SK-N-SH (cell line): ENCODE measurements at regions not wholly inside any gene's neighbourhood (a gene's known extent, or its start where the extent isn't known, plus 50 kb on each side); places are given as distances from the start of the nearest gene placed in this dataset.

Experiments used
- CTCF ChIA-PET: fragments of 300-600, 350-600 bp; formaldehyde crosslinking; extraction: SDS; loops from one replicate; lab custom pipeline; 2021; lab: Yijun Ruan, JAX
- POLR2A ChIA-PET: fragments of 350-600 bp; sonication (Branson Sonifier 250); formaldehyde crosslinking; extraction: SDS; loops from one replicate; lab custom pipeline; 2020; ENCODE audit warnings: antibody characterized with exemption, inconsistent platforms; lab: Yijun Ruan, JAX
- DNase-seq: peaks from one replicate; pipeline ENCODE4 v3.0.0; 2012
- H2AFZ ChIP-seq: fragments of 200-600 bp; sonication (generic); 2 replicates; pipeline ENCODE4 v1.8.1; 2016; ENCODE audit warnings: antibody characterized with exemption, mild to moderate bottlenecking, low read depth
- H3F3A ChIP-seq: fragments of 200-600 bp; sonication (generic); replicated peaks from 2 replicates; pipeline ENCODE3; 2016; ENCODE audit warnings: antibody characterized with exemption, mild to moderate bottlenecking; ENCODE audit not compliant: insufficient read depth
- H3K27ac ChIP-seq, 2 experiments: fragments of 200-500 bp in 1 of 2; fragments of 200-600 bp in 1 of 2; sonication (Bioruptor generic) in 1 of 2; sonication (generic), shearing (Covaris generic) in 1 of 2; 2 replicates each; pipeline versions ENCODE4 v1.5.1 to v1.6.1; 2014 to 2016; ENCODE audit warnings: low read depth in 2 of 2, inconsistent platforms in 1 of 2, low read length in 1 of 2, mild to moderate bottlenecking in 1 of 2, mixed read lengths in 1 of 2
- H3K27me3 ChIP-seq: fragments of 200-600 bp; sonication (generic), shearing (Covaris generic); 2 replicates; pipeline ENCODE4 v1.6.1; 2016; ENCODE audit warnings: mixed run types; ENCODE audit not compliant: insufficient read depth
- H3K36me3 ChIP-seq, 2 experiments: fragments of 200-500 bp in 1 of 2; fragments of 200-600 bp in 1 of 2; sonication (Bioruptor generic) in 1 of 2; sonication (generic) in 1 of 2; replicated peaks in 1 of 2; 2 replicates each; pipeline versions ENCODE3 to v1.5.1; 2014 to 2016; ENCODE audit warnings: low read length in 1 of 2, mild to moderate bottlenecking in 1 of 2; ENCODE audit not compliant: insufficient read depth in 2 of 2, control insufficient read depth in 1 of 2
- H3K4me1 ChIP-seq, 2 experiments: fragments of 200-500 bp in 1 of 2; fragments of 200-600 bp in 1 of 2; sonication (Bioruptor generic) in 1 of 2; sonication (generic), shearing (Covaris generic) in 1 of 2; 2 replicates each; pipeline versions ENCODE4 v1.5.1 to v1.6.1; 2014 to 2016; ENCODE audit warnings: low read depth in 1 of 2, low read length in 1 of 2, mixed run types in 1 of 2; ENCODE audit not compliant: insufficient read depth in 2 of 2, control insufficient read depth in 1 of 2
- H3K4me2 ChIP-seq: fragments of 200-600 bp; sonication (generic), shearing (Covaris generic); 2 replicates; pipeline ENCODE4 v1.6.1; 2017; ENCODE audit warnings: mixed run types
- H3K4me3 ChIP-seq, 2 experiments: fragments of 200-500 bp in 1 of 2; fragments of 200-600 bp in 1 of 2; sonication (Bioruptor generic) in 1 of 2; sonication (generic), shearing (Covaris generic) in 1 of 2; 2 replicates each; pipeline versions ENCODE4 v1.5.1 to v1.8.1; 2014 to 2016; ENCODE audit warnings: low read depth in 2 of 2, inconsistent platforms in 1 of 2, low read length in 1 of 2, mild to moderate bottlenecking in 1 of 2, mixed read lengths in 1 of 2, moderate library complexity in 1 of 2
- H3K79me2 ChIP-seq: fragments of 200-600 bp; sonication (generic); 2 replicates; pipeline ENCODE4 v1.8.1; 2017; ENCODE audit warnings: mild to moderate bottlenecking; ENCODE audit not compliant: insufficient read depth
- H3K9ac ChIP-seq: fragments of 200-600 bp; sonication (generic); 2 replicates; pipeline ENCODE4 v1.6.1; 2017; ENCODE audit warnings: mixed run types
- H3K9me2 ChIP-seq: fragments of 200-600 bp; sonication (generic); 2 replicates; pipeline ENCODE4 v1.6.1; 2017; ENCODE audit warnings: mixed run types
- H3K9me3 ChIP-seq: fragments of 200-600 bp; sonication (generic); 2 replicates; pipeline ENCODE4 v1.6.1; 2017; ENCODE audit warnings: mixed run types, mild to moderate bottlenecking, moderate library complexity
- H4K20me1 ChIP-seq: fragments of 200-600 bp; sonication (generic); 2 replicates; pipeline ENCODE4 v1.6.1; 2017; ENCODE audit warnings: mild to moderate bottlenecking, mixed run types; ENCODE audit not compliant: insufficient read depth
- FOXJ3 ChIP-seq: sonication (generic); formaldehyde crosslinking; IDR thresholded peaks from 2 replicates; pipeline ENCODE4 v1.5.1; 2020; ENCODE audit warnings: mild to moderate bottlenecking, missing genetic modification reagents
- JUND ChIP-seq: IDR thresholded peaks from 2 replicates; pipeline ENCODE4 v1.4.0; 2012
- NFIC ChIP-seq: IDR thresholded peaks from 2 replicates; pipeline ENCODE4 v1.4.0; 2012; ENCODE audit warnings: borderline replicate concordance
- NRF1 ChIP-seq: IDR thresholded peaks from 2 replicates; pipeline ENCODE4 v1.6.1; 2012; ENCODE audit warnings: low read depth, mild to moderate bottlenecking, low read length
- RCOR1 ChIP-seq: fragments of 150-350 bp; IDR thresholded peaks from 2 replicates; pipeline ENCODE4 v1.6.1; 2017; ENCODE audit warnings: antibody characterized with exemption, low read length
- RFX5 ChIP-seq: IDR thresholded peaks from 2 replicates; pipeline ENCODE4 v1.6.1; 2012; ENCODE audit warnings: mild to moderate bottlenecking, improper control_type of control experiment, low read length
- SIN3A ChIP-seq: IDR thresholded peaks from 2 replicates; pipeline ENCODE4 v1.6.1; 2012; ENCODE audit warnings: low read depth, mild to moderate bottlenecking, low read length, moderate library complexity, borderline replicate concordance
- TCF12 ChIP-seq: IDR thresholded peaks from 2 replicates; pipeline ENCODE4 v1.4.0; 2012
- TEAD4 ChIP-seq: IDR thresholded peaks from 2 replicates; pipeline ENCODE4 v1.4.0; 2012; ENCODE audit warnings: mild to moderate bottlenecking, borderline replicate concordance; ENCODE audit not compliant: insufficient read depth
- WGBS: methylation state at CpG from one replicate; pipeline ENCODE4 v1.1.6; 2017; ENCODE audit warnings: low lambda C conversion rate; 5-methylcytosine and 5-hydroxymethylcytosine counted together
- TF ChIP-seq, protein P1 (sequence below): fragments of 150-350 bp; IDR thresholded peaks from 2 replicates; pipeline ENCODE4 v1.6.1; 2017; ENCODE audit warnings: antibody characterized with exemption, low read length, low read depth, borderline replicate concordance
- TF ChIP-seq, protein P2 (sequence below): IDR thresholded peaks from 2 replicates; pipeline ENCODE4 v1.6.1; 2012; ENCODE audit warnings: mild to moderate bottlenecking, low read depth, low read length, moderate library complexity
- TF ChIP-seq, protein P3 (sequence below): fragments of 200-600 bp; sonication (generic); IDR thresholded peaks from 2 replicates; pipeline ENCODE4 v1.6.1; 2017; ENCODE audit warnings: antibody characterized with exemption, mild to moderate bottlenecking, moderate library complexity
- TF ChIP-seq, protein P4 (sequence below): IDR thresholded peaks from 2 replicates; pipeline ENCODE4 v1.4.0; 2012; ENCODE audit warnings: low read depth

DNA sequence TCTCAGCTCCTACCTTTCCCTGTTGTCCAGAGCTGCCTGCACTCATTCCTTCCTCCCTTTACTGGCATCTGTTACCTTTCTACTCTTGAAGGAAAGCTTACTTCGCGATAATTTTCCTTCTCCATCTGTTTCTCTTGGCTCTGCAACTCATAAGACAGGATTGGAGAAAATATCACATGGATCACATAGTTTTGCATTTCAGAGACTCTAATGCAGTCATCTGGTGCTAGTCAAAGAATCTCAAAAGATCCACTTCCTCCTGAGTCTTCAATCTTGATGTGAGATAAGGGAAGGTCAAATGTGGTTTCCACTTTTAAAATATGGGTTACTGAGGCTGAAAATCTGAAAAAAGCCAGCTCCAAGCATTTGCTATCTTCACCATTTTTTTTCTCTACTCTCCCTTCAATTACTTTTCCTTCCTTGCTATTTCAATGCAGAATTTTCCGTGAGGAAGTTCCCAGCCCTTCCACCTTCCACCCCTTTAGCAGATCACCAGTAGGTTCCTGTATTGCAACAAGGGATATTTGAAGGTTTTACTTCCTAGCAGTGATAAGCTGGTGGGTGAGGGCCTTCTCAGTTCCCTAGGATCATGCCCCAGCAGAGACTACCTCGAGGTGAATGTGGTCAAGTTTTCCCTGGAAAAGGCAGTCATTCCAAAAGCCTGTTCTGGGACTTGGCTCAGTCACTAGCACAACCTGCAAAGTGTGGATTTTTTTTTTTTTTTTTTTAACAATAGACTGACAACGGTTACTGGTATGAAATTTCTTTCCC is 62.8 kb upstream of the LRRC1 start:
- 17% methylated on average over 5 of the region's 5 CpGs for WGBS
- Histone ChIP-seq H2AFZ (no peak overlapping the region; the same call in 1 of the 2 replicates), H3K27ac (peak overlapping the region in 1 of 2 experiments; percentile 50; a peak in 1 of 4 replicates), H3K36me3 (no peaks in the 10 kb centered on the region), H3K4me3 (no peak overlapping the region), H3K79me2 (no peaks in the 10 kb centered on the region), H3K9ac (no peak overlapping the region), H3F3A (peaks cover 7% of the 10 kb centered on the region), H3K4me1 (no peaks in the 10 kb centered on the region; a peak in 2 of 4 replicates), H3K27me3 (no peaks in the 10 kb centered on the region), H4K20me1 (no peaks in the 10 kb centered on the region), H3K4me2 (peak overlapping the region; percentile 35; the same call in 1 of the 2 replicates), H3K9me2 (no peaks in the 10 kb centered on the region), H3K9me3 (no peaks in the 10 kb centered on the region)
- TF ChIP-seq TCF12 = 0 out of 2 replicates have a peak, but pooled peaks have one; percentile 5
- TF ChIP-seq, protein P1, sequence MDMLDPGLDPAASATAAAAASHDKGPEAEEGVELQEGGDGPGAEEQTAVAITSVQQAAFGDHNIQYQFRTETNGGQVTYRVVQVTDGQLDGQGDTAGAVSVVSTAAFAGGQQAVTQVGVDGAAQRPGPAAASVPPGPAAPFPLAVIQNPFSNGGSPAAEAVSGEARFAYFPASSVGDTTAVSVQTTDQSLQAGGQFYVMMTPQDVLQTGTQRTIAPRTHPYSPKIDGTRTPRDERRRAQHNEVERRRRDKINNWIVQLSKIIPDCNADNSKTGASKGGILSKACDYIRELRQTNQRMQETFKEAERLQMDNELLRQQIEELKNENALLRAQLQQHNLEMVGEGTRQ = no peak
- ChIA-PET CTCF (interaction anchor here (0.7 to 2.2 kb wide), 3 partner anchors 13 to 239 kb away, joined by 4 to 10 read pairs (median 6); no protein-coding TSS in a partner anchor), POLR2A (no interaction called here)
- DNase-seq = no peak

DNA sequence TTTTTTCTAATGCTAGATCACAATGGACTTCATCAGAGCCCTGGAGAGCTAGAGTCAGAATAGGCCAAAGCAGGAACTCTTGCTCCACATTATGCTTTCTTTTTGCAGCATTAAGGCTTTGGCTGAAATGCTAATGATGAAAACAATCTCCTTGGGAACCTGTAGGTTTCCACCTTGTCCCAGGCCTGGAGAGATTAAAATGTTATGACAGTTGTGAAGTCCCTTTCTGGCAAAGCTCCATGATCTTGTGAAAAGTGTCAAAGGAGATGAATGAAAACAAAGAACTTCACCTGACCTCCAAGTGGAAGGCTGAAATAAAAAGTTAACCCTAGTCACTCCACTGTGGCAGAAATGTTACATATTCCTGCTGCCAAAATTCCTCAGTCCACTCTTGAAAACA is 64.0 kb upstream of the LRRC1 start:
- TF ChIP-seq NFIC = no peak
- TF ChIP-seq NRF1 = no peak
- no peak for TF ChIP-seq RCOR1
- no peak for TF ChIP-seq JUND
- TF ChIP-seq TEAD4 = no peak
- TF ChIP-seq RFX5 = no peak
- TF ChIP-seq FOXJ3 (CRISPR knock-in tag) = no peak
- TF ChIP-seq, protein P2, sequence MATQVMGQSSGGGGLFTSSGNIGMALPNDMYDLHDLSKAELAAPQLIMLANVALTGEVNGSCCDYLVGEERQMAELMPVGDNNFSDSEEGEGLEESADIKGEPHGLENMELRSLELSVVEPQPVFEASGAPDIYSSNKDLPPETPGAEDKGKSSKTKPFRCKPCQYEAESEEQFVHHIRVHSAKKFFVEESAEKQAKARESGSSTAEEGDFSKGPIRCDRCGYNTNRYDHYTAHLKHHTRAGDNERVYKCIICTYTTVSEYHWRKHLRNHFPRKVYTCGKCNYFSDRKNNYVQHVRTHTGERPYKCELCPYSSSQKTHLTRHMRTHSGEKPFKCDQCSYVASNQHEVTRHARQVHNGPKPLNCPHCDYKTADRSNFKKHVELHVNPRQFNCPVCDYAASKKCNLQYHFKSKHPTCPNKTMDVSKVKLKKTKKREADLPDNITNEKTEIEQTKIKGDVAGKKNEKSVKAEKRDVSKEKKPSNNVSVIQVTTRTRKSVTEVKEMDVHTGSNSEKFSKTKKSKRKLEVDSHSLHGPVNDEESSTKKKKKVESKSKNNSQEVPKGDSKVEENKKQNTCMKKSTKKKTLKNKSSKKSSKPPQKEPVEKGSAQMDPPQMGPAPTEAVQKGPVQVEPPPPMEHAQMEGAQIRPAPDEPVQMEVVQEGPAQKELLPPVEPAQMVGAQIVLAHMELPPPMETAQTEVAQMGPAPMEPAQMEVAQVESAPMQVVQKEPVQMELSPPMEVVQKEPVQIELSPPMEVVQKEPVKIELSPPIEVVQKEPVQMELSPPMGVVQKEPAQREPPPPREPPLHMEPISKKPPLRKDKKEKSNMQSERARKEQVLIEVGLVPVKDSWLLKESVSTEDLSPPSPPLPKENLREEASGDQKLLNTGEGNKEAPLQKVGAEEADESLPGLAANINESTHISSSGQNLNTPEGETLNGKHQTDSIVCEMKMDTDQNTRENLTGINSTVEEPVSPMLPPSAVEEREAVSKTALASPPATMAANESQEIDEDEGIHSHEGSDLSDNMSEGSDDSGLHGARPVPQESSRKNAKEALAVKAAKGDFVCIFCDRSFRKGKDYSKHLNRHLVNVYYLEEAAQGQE = no peak
- TF ChIP-seq SIN3A = no peak
- TF ChIP-seq, protein P3, sequence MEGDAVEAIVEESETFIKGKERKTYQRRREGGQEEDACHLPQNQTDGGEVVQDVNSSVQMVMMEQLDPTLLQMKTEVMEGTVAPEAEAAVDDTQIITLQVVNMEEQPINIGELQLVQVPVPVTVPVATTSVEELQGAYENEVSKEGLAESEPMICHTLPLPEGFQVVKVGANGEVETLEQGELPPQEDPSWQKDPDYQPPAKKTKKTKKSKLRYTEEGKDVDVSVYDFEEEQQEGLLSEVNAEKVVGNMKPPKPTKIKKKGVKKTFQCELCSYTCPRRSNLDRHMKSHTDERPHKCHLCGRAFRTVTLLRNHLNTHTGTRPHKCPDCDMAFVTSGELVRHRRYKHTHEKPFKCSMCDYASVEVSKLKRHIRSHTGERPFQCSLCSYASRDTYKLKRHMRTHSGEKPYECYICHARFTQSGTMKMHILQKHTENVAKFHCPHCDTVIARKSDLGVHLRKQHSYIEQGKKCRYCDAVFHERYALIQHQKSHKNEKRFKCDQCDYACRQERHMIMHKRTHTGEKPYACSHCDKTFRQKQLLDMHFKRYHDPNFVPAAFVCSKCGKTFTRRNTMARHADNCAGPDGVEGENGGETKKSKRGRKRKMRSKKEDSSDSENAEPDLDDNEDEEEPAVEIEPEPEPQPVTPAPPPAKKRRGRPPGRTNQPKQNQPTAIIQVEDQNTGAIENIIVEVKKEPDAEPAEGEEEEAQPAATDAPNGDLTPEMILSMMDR = no peak
- TF ChIP-seq, protein P4, sequence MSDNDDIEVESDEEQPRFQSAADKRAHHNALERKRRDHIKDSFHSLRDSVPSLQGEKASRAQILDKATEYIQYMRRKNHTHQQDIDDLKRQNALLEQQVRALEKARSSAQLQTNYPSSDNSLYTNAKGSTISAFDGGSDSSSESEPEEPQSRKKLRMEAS = no peak
- TF ChIP-seq, all 33 proteins: peak for 0
- no peak for DNase-seq
- ChIA-PET POLR2A (interaction anchor here (0.6 kb wide), 1 partner anchor 646 kb away, joined by 3 read pairs; no protein-coding TSS in a partner anchor), CTCF (interaction anchor here (1.7 to 10.5 kb wide), 3 partner anchors 12 to 236 kb away, joined by 3 to 159 read pairs (median 76); no protein-coding TSS in a partner anchor)
- Histone ChIP-seq H3K27ac (no peak overlapping the region), H3K9me2 (no peaks in the 10 kb centered on the region), H3K79me2 (no peaks in the 10 kb centered on the region), H3F3A (peaks cover 7% of the 10 kb centered on the region), H4K20me1 (no peaks in the 10 kb centered on the region), H3K27me3 (no peaks in the 10 kb centered on the region), H2AFZ (no peak overlapping the region), H3K4me2 (no peak overlapping the region), H3K9ac (no peak overlapping the region), H3K4me1 (no peaks in the 10 kb centered on the region; a peak in 2 of 4 replicates), H3K4me3 (no peak overlapping the region), H3K36me3 (no peaks in the 10 kb centered on the region), H3K9me3 (no peaks in the 10 kb centered on the region)
